ENCODE measurements at regions not wholly inside any gene's neighbourhood (a gene's known extent, or its start where the extent isn't known, plus 50 kb on each side); places are given as distances from the start of the nearest gene placed in this dataset.
A peak's percentile ranks its signal among the peaks of the same experiment; 100 is the strongest.

DNA sequence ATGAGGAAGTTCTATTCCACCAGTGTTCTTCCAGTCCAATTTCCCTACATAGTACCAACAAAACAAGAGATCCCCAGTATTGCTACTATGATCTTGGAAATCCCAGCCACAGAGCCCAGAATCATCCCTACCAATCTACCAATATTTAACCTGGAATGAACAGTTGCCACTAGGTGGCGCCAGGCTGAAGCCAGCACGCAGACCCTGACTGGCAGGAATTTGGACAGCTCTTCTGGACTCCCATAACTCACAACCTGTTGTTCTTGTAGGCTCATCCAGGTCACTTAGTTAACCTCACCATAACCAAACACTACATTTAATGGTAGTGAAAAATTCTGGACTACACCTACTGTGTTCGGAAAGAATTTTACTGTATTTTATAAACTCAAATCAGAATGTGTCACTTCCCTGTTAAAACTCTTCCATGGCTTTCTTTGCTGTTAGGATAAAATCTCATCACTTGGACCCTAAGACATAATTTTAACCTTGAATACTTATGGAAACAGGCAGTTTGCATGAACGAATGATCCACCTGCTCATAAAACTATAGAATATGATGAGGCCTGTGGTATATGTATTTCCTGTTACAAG is 59.8 kb upstream of the SLC38A11 start:
- peak; percentile 87 for FAIRE-seq
- TF ChIP-seq GABPA (IDR thresholded peaks at IDR 0.05; ENCODE audit: borderline replicate concordance, insufficient read depth, low read length): no peak
- TF ChIP-seq TCF12 (IDR thresholded peaks at IDR 0.05; ENCODE audit: low read depth, low read length): no peak
- TF ChIP-seq RAD21 (IDR thresholded peaks at IDR 0.05 in 1 of 2, conservative IDR thresholded peaks at IDR 0.05 in 1 of 2; ENCODE audit: low read depth in 2 of 2, low read length in 2 of 2): peak; percentile 81 to 83
- no peak for TF ChIP-seq MAFK (IDR thresholded peaks at IDR 0.05; ENCODE audit: low read depth, low read length)
- TF ChIP-seq SIRT6 (IDR thresholded peaks at IDR 0.05; ENCODE audit: low read length): no peak
- no peak for TF ChIP-seq TAF7 (optimal IDR thresholded peaks at IDR 0.05; ENCODE audit: borderline replicate concordance, low read depth, low read length)
- TF ChIP-seq TBP (IDR thresholded peaks at IDR 0.05; ENCODE audit: low read depth, low read length): no peak
- TF ChIP-seq, protein P1, sequence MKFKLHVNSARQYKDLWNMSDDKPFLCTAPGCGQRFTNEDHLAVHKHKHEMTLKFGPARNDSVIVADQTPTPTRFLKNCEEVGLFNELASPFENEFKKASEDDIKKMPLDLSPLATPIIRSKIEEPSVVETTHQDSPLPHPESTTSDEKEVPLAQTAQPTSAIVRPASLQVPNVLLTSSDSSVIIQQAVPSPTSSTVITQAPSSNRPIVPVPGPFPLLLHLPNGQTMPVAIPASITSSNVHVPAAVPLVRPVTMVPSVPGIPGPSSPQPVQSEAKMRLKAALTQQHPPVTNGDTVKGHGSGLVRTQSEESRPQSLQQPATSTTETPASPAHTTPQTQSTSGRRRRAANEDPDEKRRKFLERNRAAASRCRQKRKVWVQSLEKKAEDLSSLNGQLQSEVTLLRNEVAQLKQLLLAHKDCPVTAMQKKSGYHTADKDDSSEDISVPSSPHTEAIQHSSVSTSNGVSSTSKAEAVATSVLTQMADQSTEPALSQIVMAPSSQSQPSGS (IDR thresholded peaks at IDR 0.05; ENCODE audit: low read length): no peak
- TF ChIP-seq CBX8 (IDR thresholded peaks at IDR 0.05; ENCODE audit: borderline replicate concordance, low read depth, low read length): no peak
- TF ChIP-seq TEAD4 (IDR thresholded peaks at IDR 0.05; ENCODE audit: low read depth, low read length): peak; percentile 76; the same call in 1 of the 2 replicates
- no peak for TF ChIP-seq POU5F1 (IDR thresholded peaks at IDR 0.05; ENCODE audit: low read depth, low read length)

More for the DNA sequence above, 59.8 kb upstream of the SLC38A11 start:
- Histone ChIP-seq H3K4me2 (ENCODE audit: insufficient read depth in 1 of 2, low read depth in 2 of 2, low read length in 2 of 2) (no peak overlapping the region), H3K36me3 (ENCODE audit: control insufficient read depth in 2 of 4, insufficient read depth in 4 of 4, low read length in 3 of 4) (no peaks in the 10 kb centered on the region), H3K79me1 (ENCODE audit: low read depth, low read length) (no peaks in the 10 kb centered on the region), H3K23ac (ENCODE audit: insufficient read length) (no peak overlapping the region), H2AK5ac (ENCODE audit: low read depth, low read length) (no peak overlapping the region), H3K27ac (ENCODE audit: low read depth, low read length) (no peak overlapping the region), H4K20me1 (replicated peaks in 1 of 2; ENCODE audit: control insufficient read depth in 1 of 2, insufficient read depth in 2 of 2, low read length in 2 of 2) (no peaks in the 10 kb centered on the region), H3K56ac (replicated peaks; ENCODE audit: insufficient read length, low read depth, low read length) (no peak overlapping the region), H2BK20ac (ENCODE audit: low read length) (no peak overlapping the region), H3K14ac (ENCODE audit: insufficient read length) (no peak overlapping the region), H4K8ac (ENCODE audit: extremely low read depth, insufficient read depth, low read length) (no peak overlapping the region), H2BK120ac (replicated peaks; ENCODE audit: low read depth, low read length) (no peak overlapping the region), H3K9ac (replicated peaks in 1 of 4; ENCODE audit: extremely low read depth in 1 of 4, low read depth in 3 of 4, low read length in 3 of 4) (no peak overlapping the region), H3K79me2 (ENCODE audit: control insufficient read depth in 1 of 2, insufficient read depth in 2 of 2, low read length in 2 of 2) (no peaks in the 10 kb centered on the region), H3K4me3 (ENCODE audit: extremely low read depth in 1 of 4, insufficient read depth in 2 of 4, low read depth in 3 of 4, low read length in 4 of 4) (no peak overlapping the region), H3K4ac (replicated peaks; ENCODE audit: insufficient read length, low read depth, low read length) (no peak overlapping the region), H2AFZ (ENCODE audit: low read length) (no peak overlapping the region), H4K5ac (ENCODE audit: insufficient read length, low read depth, low read length) (no peak overlapping the region), H3K27me3 (replicated peaks in 1 of 4; ENCODE audit: control insufficient read depth in 3 of 4, extremely low read depth in 1 of 4, insufficient read depth in 3 of 4, low read length in 3 of 4) (no peaks in the 10 kb centered on the region), H2BK12ac (ENCODE audit: low read depth, low read length) (no peak overlapping the region), H2BK15ac (ENCODE audit: low read length) (no peak overlapping the region), H3K4me1 (replicated peaks in 1 of 4; ENCODE audit: control insufficient read depth in 3 of 4, insufficient read depth in 4 of 4, low read length in 3 of 4) (peaks cover 0 to 5% (median under 1%) of the 10 kb centered on the region in 4 experiments; a peak in 2 of 7 replicates), H3K23me2 (ENCODE audit: low read depth, low read length) (no peaks in the 10 kb centered on the region), H3K18ac (ENCODE audit: extremely low read depth, low read length) (no peak overlapping the region), H2BK5ac (ENCODE audit: low read depth, low read length) (no peak overlapping the region), H3K9me3 (ENCODE audit: insufficient read depth in 2 of 2, low read depth in 1 of 2, low read length in 1 of 2) (no peaks in the 10 kb centered on the region), H4K91ac (replicated peaks; ENCODE audit: insufficient read length, low read length) (no peak overlapping the region)
- WGBS, 2 experiments (ENCODE audit: extremely low coverage in 1 of 2, insufficient coverage in 1 of 2, insufficient read length in 1 of 2, insufficient replicate concordance in 2 of 2, low coverage in 1 of 2, low lambda C conversion rate in 2 of 2, missing lambda C conversion rate in 1 of 2): 40% methylated on average over 4 of the region's 4 CpGs; no CpG with 5 or more reads in 1 of the 2 experiments
- ChIA-PET CTCF (ENCODE audit: partially characterized antibody) (interaction anchor here (0.6 to 7.3 kb wide), 32 partner anchors 8 to 859 kb away, joined by 3 to 218 read pairs (median 3); partner anchors contain the start of genes SCN2A and SCN3A), POLR2A (ENCODE audit: partially characterized antibody) (no interaction called here)
- DNase-seq (ENCODE audit: low read depth in 1 of 2, low spot score in 2 of 2): peak in 1 of 2 experiments; percentile 85

All from H1 (cell line).